Muscle layer of duodenum (tissue), 2 donors: ENCODE measurements at regions not wholly inside any gene's neighbourhood (a gene's known extent, or its start where the extent isn't known, plus 50 kb on each side); places are given as distances from the start of the nearest gene placed in this dataset.

ENCODE experiments used
- H3K27ac ChIP-seq: one replicate; pipeline ENCODE4 v1.7.0; 2013; ENCODE audit warnings: mild to moderate bottlenecking, low read length
- H3K27me3 ChIP-seq: one replicate; pipeline ENCODE4 v1.7.0; 2013; ENCODE audit warnings: low read depth, mild to moderate bottlenecking, control low read depth, low read length
- H3K36me3 ChIP-seq, 2 donors: one replicate each; pipeline ENCODE4 v1.7.0; 2013; ENCODE audit warnings: low read length in 2 of 2, control low read depth in 1 of 2, mild to moderate bottlenecking in 1 of 2; ENCODE audit not compliant: insufficient read depth in 2 of 2, control insufficient read depth in 1 of 2
- H3K4me1 ChIP-seq, 2 donors: one replicate each; pipeline ENCODE4 v1.7.0; 2013; ENCODE audit warnings: low read length in 2 of 2, mild to moderate bottlenecking in 2 of 2, control low read depth in 1 of 2, moderate library complexity in 1 of 2; ENCODE audit not compliant: insufficient read depth in 2 of 2, control insufficient read depth in 1 of 2
- H3K4me3 ChIP-seq, 2 donors: one replicate each; pipeline ENCODE4 v1.7.0; 2013; ENCODE audit warnings: low read length in 2 of 2, low read depth in 1 of 2, mild to moderate bottlenecking in 1 of 2
- H3K9me3 ChIP-seq, 2 donors: one replicate each; pipeline ENCODE4 v1.7.0; 2013; ENCODE audit warnings: low read length in 2 of 2, control low read depth in 1 of 2, mild to moderate bottlenecking in 1 of 2; ENCODE audit not compliant: control insufficient read depth in 1 of 2
- donor health status: healthy.

GRCh38 chr12:115093261-115093660 is 409.3 kb upstream of the TBX3 start:
- Histone ChIP-seq H3K4me3 (no peak overlapping the region), H3K27ac (no peak overlapping the region), H3K27me3 (no peaks in the 10 kb centered on the region), H3K36me3 (no peaks in the 10 kb centered on the region), H3K9me3 (no peaks in the 10 kb centered on the region), H3K4me1 (no peaks in the 10 kb centered on the region)

GRCh38 chr12:115090783-115091182 is 406.8 kb upstream of the TBX3 start:
- no peaks in the 10 kb centered on the region for H3K9me3 ChIP-seq
- H3K4me3 ChIP-seq: no peak overlapping the region
- no peak overlapping the region for H3K27ac ChIP-seq
- no peaks in the 10 kb centered on the region for H3K27me3 ChIP-seq
- H3K36me3 ChIP-seq: no peaks in the 10 kb centered on the region
- H3K4me1 ChIP-seq: no peaks in the 10 kb centered on the region

GRCh38 chr12:115088995-115089841 is 405.2 kb upstream of the TBX3 start:
- Histone ChIP-seq H3K27ac (no peak overlapping the region), H3K27me3 (no peaks in the 10 kb centered on the region), H3K9me3 (no peaks in the 10 kb centered on the region), H3K36me3 (no peaks in the 10 kb centered on the region), H3K4me3 (no peak overlapping the region), H3K4me1 (no peaks in the 10 kb centered on the region)

- Histone ChIP-seq H3K4me3 (no peak overlapping the region), H3K36me3 (no peaks in the 10 kb centered on the region)
These were observed 404.5 kb upstream of the TBX3 start for GRCh38 chr12:115088328-115088994.

GRCh38 chr12:115085594-115085993 is 401.6 kb upstream of the TBX3 start:
- H3K36me3 ChIP-seq: no peaks in the 10 kb centered on the region
- no peak overlapping the region for H3K4me3 ChIP-seq
- no peaks in the 10 kb centered on the region for H3K9me3 ChIP-seq
- no peaks in the 10 kb centered on the region for H3K27me3 ChIP-seq
- H3K27ac ChIP-seq: no peak overlapping the region
- no peaks in the 10 kb centered on the region for H3K4me1 ChIP-seq

More at GRCh38 chr12:115088328-115088994, 404.5 kb upstream of the TBX3 start:
- H3K27me3 ChIP-seq: no peaks in the 10 kb centered on the region
- H3K9me3 ChIP-seq: no peaks in the 10 kb centered on the region
- no peak overlapping the region for H3K27ac ChIP-seq
- no peaks in the 10 kb centered on the region for H3K4me1 ChIP-seq

GRCh38 chr12:115079760-115080159 is 395.8 kb upstream of the TBX3 start:
- no peak overlapping the region for H3K4me3 ChIP-seq
- H3K4me1 ChIP-seq: no peaks in the 10 kb centered on the region
- H3K27me3 ChIP-seq: no peaks in the 10 kb centered on the region
- H3K9me3 ChIP-seq: no peaks in the 10 kb centered on the region
- H3K27ac ChIP-seq: no peak overlapping the region
- no peaks in the 10 kb centered on the region for H3K36me3 ChIP-seq

GRCh38 chr12:115078990-115079389 is 395.0 kb upstream of the TBX3 start:
- no peaks in the 10 kb centered on the region for H3K4me1 ChIP-seq
- no peak overlapping the region for H3K4me3 ChIP-seq
- H3K27me3 ChIP-seq: no peaks in the 10 kb centered on the region
- H3K9me3 ChIP-seq: no peaks in the 10 kb centered on the region
- H3K36me3 ChIP-seq: no peaks in the 10 kb centered on the region
- H3K27ac ChIP-seq: no peak overlapping the region

- Histone ChIP-seq H3K4me3 (no peak overlapping the region), H3K4me1 (no peaks in the 10 kb centered on the region), H3K27me3 (no peaks in the 10 kb centered on the region), H3K27ac (no peak overlapping the region), H3K36me3 (no peaks in the 10 kb centered on the region), H3K9me3 (no peaks in the 10 kb centered on the region)
These were observed 394.4 kb upstream of the TBX3 start for GRCh38 chr12:115078334-115078733.

GRCh38 chr12:115075552-115076170 is 391.7 kb upstream of the TBX3 start:
- no peak overlapping the region for H3K27ac ChIP-seq
- no peaks in the 10 kb centered on the region for H3K4me1 ChIP-seq
- no peaks in the 10 kb centered on the region for H3K36me3 ChIP-seq
- H3K9me3 ChIP-seq: no peaks in the 10 kb centered on the region
- no peak overlapping the region for H3K4me3 ChIP-seq
- no peaks in the 10 kb centered on the region for H3K27me3 ChIP-seq

GRCh38 chr12:115074617-115075016 is 390.6 kb upstream of the TBX3 start:
- Histone ChIP-seq H3K9me3 (no peaks in the 10 kb centered on the region), H3K4me1 (no peaks in the 10 kb centered on the region), H3K27ac (no peak overlapping the region), H3K27me3 (no peaks in the 10 kb centered on the region), H3K36me3 (no peaks in the 10 kb centered on the region), H3K4me3 (no peak overlapping the region)

GRCh38 chr12:115072712-115073111 is 388.7 kb upstream of the TBX3 start:
- Histone ChIP-seq H3K36me3 (no peaks in the 10 kb centered on the region), H3K27me3 (no peaks in the 10 kb centered on the region), H3K27ac (no peak overlapping the region), H3K4me3 (no peak overlapping the region), H3K4me1 (no peaks in the 10 kb centered on the region), H3K9me3 (no peaks in the 10 kb centered on the region)
